Non-pigmented ciliary epithelial cell (primary cell): ENCODE measurements at regions not wholly inside any gene's neighbourhood (a gene's known extent, or its start where the extent isn't known, plus 50 kb on each side); places are given as distances from the start of the nearest gene placed in this dataset.

Experiments
- DNase-seq: peaks from one replicate; pipeline ENCODE4 v3.0.0-alpha.2; 2010; ENCODE audit warnings: low read depth

DNA sequence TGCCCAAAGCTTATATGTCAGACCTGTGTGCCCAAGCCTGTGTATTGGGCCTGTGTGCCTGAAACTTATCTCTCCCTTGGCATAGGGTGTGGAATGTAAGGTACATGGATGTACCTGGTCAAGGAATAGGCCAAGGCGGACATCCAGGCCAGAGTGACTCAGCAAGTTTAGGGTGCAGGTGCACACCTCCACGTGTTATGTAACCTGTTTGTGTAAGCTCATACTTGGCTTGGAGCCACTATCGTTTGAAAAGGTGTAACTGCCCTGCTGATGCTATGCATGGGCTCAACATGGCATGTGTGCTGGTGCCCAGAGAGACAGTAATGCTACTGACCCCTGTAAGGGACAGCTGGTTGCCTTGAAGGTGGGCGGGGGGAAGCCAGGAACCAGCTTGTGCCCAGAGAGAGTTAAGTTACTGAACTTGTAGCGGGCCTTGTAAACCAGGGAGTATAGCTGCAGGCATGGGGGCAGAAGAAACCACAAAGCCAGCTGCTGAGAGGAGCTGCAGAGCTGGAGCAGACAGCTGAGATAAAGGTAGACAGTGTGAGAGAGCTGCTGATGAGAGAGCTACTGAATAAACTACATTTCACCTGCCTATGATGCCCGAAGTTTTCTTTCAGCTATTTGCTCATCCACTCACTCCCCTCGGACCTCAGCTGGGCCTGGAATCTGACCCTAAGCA, 656.4 kb upstream of the ZWINT start:
- DNase-seq: no peak

DNA sequence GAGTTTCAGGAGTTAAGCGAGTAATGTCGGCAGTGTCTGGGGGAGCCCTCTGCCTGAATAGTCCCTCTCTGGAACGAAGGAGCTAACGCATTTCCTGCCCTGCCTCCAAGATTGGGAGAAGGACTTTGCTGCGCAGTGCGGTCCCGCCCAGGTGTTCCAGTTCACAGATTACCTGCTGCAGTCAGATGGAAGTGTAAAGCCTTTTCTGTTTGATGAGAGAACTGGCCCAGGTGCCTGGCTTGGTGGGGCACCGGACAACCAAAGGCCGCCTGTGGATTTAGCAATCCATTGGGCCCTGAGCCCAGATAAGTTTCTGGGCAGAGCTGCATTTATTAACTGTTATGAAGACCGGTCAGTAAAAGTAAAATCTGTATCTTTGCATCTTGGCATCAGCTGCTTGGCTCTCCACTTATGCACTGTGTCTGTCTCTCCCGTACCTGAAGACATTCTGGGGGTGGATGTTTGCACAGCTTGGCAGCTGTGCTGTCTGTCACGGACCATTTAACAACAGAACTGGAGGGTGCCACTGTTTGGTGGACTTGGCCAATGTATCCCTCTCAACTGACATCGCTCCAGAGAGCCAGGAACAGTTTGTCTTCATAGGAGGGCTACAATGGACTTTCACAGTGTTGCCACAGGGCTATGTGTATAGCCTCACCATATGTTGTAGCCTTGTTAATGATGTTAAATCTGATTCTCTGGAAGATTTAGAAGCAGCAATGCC, 654.7 kb upstream of the ZWINT start:
- DNase-seq: no peak

DNA sequence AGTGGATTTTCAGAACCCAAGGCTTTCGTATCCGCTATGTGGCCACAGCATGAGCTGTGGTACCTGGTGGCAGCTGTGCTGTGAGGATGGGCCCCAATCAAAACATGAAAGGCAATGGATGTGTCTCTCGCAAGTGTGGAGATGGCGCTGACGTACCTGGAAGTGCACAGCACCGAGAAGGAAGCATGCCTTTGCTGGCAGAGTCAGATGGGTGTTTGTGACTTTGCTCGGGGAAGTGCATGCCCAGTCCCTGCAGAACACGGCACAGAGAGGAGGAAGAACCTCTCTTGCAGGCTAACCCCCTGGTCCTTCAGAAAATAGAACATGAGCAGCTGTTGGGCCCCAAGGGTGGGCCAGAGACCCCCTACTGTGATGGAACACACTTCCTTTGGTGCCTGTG, 654.1 kb upstream of the ZWINT start:
- DNase-seq: no peak

DNA sequence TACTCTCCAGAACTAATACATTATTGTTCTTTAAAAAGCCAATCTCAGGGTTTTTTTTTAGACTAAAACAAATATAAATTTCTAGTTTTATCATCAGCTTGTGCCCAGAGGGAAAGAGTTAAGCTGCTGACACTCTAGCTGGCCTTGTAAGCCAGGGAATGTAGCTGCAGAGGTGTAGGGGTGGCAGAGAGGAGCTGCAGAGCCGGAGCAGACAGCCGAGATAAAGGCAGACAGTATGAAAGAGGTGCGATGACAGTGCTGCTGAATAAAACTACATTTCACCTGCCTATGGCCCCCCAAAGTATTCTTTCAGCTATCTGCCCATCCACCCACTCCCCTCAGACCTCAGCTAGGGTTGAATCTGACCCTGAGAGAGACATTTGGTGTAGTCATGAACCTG, 653.7 kb upstream of the ZWINT start:
- DNase-seq: no peak

DNA sequence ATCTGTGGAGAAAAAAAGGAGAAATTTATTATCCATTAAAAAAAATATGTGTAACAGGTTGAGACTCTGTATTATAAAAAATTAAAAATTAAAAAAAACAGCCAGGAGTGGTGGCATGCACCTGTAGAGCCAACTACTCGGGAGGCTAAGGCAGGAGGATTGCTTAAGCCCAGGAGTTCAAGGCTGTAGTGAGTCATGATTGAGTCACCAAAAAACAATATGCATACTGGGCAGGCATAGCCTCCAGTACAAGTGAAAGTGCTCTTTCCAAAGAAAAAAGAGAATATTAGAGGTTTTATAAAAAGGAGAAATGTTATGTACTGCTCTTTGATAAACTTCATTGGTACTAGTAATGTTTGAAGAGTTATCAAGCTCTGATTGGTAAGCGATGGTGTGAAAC, 647.1 kb upstream of the ZWINT start:
- no peak for DNase-seq

DNA sequence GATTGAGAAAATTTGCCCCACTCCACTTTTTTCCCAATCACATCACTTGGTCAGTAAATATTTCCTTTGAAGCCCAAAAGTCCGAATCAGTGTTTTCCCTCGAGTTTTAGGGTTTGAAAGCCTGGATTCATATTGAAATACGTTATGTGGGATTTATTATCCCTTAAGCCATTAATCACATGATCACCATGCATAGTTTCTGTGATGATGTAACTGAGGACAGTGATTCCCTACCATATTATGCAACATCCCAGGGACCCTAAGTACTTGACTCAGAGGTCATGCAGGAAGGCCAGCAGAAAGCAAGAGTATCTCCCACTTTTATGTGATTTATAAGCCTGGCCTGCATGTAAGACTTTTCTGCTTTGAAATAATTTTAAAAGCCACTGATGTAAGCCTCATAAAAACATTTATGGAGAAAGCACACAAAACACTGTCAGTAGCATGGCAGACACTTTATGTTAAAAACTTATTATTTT, 630.6 kb upstream of the ZWINT start:
- DNase-seq: no peak

DNA sequence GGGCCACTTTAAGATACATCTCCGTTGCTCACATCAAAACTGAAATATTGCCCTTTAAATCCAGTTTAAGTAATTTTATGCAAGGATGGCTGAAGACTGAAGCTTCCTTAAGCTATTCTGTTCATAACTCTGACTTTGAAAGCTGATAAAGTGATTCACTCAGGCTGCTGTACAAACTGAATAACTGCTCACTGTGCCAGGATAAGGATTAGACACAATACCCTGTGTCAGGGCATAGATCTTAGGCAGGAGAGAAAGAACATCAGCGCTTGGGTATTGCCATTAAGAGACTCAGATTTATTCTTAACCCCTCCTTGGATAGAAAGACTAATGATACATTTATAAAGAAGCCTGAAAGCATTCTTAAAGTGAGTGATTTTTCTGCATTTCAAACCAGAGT, 614.5 kb upstream of the ZWINT start:
- no peak for DNase-seq

DNA sequence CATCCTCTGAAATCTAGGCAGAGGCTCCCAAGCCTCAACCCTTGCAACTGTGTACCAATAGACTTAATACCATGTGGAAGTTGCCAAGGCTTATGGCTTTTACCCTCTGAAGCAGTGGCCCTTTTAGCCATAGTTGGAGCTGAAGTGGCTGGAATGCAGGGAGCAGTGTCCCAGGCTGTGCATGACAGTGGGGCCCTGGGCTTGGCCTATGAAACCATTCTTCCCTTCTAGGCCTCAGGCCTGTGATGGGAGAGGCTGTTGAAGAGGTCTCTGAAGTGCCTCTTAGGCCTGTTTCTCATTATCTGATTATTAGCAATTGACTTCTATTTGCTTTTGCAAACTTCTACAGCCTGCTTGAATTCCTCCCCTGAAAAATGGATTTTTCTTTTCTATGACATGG, 612.7 kb upstream of the ZWINT start:
- no peak for DNase-seq

DNA sequence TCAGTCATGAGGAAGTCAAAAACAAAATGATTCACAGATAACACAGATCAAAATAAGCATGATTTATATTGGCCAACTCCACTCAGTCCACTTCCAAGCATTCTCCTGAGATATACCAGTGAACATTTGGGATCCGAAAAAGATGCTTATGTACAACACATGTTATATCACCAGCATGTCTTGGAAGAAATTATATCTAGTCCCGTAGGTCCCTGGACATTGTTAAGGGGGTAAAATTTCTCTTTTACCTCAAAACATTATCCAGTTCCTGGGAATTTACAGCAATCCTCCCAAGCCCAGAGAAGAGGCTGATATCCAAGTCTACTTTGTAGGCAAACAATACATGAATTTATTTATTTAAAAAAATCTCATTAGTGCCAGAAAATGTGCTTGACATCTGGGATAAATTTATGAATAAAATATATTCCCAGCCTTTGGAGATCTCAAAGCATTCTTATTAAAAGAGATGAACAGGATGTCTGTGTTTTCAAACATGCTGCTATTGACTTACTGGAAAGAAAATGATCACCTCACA, 582.2 kb upstream of the ZWINT start:
- no peak for DNase-seq

DNA sequence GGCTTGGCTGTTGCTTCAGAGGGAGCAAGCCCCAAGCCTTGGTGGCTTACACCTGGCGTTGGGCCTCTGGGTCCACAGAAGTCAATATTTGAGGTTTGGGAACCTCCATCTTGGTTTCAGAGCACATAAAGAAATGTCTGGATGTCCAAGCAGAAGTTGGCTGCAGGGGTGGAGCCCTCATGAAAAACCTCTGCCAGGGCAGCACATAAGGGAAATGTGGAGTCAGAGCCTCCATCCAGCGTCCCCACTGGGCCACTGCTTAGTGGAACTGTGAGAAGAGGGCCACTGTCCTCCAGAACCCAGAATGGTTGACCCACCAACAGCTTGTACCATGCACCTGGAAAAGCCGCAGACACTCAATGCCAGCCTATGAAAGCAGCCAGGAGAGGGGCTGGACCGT, 573.5 kb upstream of the ZWINT start:
- DNase-seq: no peak

DNA sequence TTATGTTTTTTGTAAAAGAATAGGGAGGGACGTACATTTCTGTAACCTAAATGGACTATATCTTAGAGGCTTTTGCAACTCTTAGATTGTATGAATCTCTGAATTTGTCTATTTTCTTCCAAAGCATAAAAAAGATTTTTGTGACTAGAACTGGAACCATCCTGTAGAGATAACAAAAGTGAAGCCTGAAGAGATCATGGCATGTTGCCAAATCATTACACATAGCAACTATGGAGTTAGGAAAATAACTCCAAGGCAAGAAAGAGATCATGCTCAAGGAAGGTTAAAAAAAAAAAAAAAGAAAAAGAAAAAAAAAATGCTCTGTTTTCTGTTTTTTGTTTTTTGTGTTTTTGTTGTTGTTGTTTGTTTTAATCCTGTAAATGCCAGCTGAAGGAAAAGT, 567.7 kb upstream of the ZWINT start:
- no peak for DNase-seq

DNA sequence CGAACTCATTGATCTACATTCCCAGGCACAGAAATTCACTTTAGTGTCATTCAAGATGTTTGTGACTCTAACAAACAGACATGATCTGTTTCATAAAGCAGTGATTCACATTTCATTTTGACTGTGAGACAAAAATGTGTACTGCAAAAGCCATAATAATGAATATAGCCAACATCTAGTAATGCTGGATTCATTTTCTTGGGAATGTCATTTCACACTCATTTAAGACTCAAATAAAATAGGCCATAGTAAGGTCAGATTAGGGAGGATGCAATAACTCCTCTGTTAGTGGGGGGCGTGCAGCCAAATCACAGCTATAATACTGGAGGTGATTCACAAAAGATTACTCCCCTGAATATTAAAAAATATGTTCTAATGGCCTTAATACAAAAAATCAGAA, 566.6 kb upstream of the ZWINT start:
- DNase-seq: no peak

DNA sequence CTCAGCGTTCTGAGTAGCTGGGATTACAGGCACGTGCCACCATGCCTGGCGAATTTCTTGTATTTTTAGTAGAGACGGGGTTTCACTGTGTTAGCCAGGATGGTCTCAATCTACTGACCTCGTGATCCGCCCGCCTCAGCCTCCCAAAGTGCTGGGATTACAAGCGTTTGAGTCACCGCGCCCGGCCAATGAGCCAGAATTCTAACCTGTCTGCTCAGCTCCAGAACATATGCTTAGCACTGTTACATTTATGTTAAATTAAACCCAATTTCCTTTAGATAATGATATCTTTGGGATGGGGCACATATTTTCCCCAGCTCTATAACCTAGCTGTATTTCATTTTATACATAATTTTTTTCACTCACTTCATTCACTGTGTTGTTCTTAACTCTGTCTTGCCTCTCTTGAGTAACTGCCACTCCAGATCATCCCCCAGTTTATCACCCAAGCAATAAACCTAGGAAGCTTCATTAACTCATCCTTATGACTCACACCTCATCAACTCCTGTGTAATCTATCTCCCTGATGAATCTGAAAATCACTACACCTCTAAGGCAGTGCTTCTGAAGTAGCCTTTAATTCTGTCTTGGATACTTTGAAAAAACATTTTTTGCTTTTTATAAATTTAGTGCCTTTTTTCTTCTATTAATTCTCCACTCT, 559.7 kb upstream of the ZWINT start:
- no peak for DNase-seq

DNA sequence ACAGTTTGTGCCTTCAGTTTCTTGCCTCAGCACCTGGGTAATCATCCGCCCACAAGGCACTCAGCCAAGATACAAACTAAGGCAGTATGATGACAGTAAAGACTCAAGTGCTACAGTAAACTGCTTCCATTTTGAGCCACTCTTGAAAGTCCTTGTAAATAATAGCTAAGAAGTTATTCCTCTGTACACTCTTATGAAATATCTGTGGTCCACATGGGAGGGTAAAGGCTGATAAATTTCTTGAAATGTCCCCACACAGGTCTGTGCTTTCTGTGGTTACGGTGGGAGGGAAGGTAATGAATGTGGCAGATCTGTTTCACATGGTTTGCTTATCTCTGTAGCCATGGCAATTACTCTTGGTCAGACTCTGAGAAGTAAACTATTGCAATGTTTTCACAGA, 551.0 kb upstream of the ZWINT start:
- no peak for DNase-seq

DNA sequence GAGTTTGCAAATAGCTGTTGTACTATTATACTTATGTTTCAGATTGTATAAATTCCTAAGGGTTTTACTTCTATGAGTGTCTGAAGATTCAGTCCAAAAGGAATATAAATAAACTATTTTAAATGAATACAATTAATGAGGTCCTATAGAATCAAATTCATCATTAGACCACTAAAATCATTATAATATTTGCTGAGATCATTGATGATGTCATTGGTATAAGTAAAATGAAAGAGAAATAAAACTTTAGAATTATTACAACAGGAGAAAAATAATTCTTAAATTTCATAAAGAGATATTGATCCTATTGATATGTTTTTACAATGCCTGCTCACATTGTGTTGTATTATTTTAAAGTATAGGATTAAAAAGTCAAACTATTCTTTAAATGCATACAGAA, 544.0 kb upstream of the ZWINT start:
- no peak for DNase-seq

DNA sequence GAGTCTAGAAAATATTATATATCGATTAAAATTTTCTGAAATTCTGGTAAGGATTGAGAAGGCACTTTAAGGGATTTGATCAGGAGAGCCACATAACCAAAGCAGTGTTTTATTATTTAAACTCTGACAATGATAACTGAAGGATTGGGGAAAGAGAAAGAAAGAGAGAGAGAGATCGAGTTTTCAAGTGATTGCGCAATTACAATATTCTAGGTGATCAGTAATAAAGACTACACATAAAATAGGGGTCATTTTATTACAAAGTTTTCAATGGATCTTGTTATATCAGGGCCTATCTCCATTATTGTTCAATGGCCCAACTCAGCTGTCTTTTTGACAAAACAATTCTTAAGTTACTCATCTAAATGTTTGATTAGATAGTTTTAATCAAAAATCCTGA, 541.5 kb upstream of the ZWINT start:
- no peak for DNase-seq

DNA sequence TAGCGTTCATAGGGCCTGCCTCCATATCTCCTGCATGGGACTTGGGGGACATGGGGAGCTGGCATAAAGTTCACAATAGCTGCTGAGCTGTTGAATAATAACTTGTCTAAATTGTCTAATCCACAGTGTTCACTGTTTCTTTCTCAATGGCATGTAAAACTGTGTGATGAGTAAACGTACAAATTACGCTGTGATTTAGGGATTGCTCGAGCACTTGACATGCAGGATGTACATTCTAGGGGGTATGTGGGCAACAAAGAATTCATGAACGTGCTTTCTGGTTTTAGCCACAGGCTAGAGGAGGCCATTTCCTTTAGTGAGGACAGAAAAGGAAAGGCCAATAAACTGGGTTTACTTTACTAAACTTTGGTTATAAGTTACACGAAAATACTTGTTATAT, 534.2 kb upstream of the ZWINT start:
- DNase-seq: no peak

DNA sequence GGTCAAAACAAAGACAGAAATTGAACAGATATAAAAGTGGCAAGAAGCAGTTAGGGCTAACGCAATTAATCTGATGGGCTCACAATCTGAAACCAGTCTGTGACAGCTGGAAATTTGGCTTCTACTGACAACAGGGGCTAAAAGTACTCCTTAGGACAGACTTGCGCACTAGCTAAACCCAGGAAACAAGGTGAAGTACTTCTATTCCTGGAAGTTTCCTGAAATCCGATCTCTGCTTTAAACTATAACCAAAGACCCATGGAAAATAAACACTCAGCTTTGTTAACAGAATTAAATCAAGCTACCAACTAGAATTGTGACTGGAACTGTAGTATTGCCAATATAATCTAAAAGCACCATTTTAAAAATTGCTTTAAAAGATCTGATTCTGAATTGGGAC, 520.2 kb upstream of the ZWINT start:
- no peak for DNase-seq

DNA sequence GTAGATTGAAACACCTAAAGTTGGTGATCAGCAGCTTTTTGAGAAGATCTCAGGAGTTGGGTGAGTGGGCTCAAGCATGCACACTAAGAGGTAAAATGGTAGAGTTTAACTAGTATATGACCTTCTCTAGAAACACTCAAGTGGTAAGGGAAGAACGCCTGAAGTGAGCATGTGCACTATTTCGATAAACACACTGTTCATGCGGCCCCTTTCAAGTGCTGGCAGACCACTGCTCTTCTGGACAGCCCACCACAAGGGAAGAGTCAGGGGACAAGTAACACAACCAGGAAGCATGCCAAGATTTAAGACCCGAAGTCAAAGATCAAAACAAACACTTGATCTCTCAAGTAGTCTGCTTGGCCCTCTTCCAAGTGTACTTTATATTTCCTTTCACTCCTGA, 519.5 kb upstream of the ZWINT start:
- no peak for DNase-seq

DNA sequence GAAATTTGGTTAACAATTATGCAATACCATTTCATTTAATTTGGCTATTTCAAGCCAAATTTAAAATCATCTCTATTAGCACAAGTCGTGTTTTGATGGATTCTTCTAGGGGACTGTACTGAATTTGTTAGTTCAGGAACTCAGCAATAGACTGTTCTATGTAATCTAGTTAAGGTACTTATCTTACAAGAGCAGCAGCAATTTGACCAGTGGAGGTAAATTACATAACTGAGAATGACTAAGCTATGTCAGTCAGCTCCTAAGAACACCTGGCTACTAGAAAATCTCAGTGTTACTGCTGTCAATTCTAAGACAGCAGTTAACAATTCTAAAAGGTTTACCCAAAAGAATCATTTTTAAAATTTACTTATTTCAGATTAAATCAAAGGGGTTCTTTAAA, 513.9 kb upstream of the ZWINT start:
- DNase-seq: no peak

DNA sequence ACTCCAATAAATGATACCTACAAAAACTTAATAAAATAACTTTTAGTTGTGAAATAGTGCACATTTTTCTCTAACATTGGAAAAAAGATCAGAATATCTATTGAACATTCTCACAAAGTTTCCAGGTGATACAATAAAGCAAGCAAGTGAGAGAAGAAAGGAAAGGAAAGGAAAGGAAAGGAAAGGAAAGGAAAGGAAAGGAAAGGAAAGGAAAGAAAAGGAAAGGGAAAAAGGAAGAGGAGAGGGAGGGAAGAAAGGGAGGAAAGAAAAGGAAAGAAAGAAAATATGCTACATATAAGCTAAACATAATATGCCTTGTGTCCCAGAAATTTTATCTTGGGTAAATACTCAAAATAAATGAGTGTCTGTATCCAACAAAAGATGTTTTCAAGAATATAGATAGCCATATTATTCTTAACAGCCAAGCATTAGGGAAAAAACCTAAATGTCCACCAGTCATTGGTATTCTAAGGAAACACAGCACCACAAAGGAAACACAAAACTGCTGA, 510.2 kb upstream of the ZWINT start:
- DNase-seq: no peak

DNA sequence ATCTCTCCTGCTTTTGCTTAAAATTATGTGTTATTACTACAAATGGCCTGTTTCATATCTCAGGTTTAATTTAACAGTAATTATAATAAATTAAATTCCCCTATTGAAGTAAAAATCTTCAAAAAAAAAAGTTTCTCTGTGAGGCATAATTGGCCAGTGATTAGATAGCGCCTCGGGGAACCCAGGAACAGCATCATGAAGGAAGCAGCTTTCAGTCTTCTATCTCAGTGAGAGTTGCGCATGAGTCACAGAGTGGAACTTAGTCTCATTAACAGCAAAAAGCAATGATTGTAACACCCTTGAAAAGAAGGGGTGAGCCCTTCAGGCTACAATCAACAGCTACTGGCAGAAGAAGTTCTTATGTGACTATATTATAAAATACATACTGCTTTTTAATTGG, 506.2 kb upstream of the ZWINT start:
- no peak for DNase-seq

DNA sequence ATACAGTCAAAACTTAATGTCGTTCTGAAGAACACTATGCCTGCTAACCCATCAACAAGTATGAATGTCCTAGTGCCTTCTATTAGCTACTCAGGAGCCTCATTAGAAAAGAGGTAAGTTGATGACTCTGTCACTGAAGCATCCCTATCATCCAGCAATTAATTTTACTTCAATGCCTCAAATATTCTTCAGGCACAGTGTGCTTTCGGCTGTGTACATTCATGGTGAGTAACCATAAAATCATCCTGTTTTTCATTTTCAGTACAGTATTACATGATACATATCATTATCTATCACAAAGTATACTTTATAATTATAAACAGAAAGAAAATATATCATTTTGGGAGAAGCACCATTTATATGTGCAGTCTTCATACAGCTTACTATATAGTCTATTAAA, 495.5 kb upstream of the ZWINT start:
- no peak for DNase-seq
